ENCODE measurements at regions not wholly inside any gene's neighbourhood (a gene's known extent, or its start where the extent isn't known, plus 50 kb on each side); places are given as distances from the start of the nearest gene placed in this dataset.

GRCh38 chr18:38898167-38898566 lies 1332.6 kb upstream of the CELF4 start:
- Mint-ChIP-seq H3K4me3 (ENCODE audit: unreplicated experiment) (no peak overlapping the region), H3K4me1 (ENCODE audit: insufficient read depth, unreplicated experiment) (peaks cover 5% of the 10 kb centered on the region), H3K27me3 (ENCODE audit: insufficient read depth, unreplicated experiment) (no peaks in the 10 kb centered on the region), H3K36me3 (ENCODE audit: insufficient read depth, unreplicated experiment) (no peaks in the 10 kb centered on the region), H3K27ac (ENCODE audit: low read depth, unreplicated experiment) (no peak overlapping the region), H3K9me3 (ENCODE audit: unreplicated experiment) (no peaks in the 10 kb centered on the region)
- no TSS peak for BruUV-seq (replicated peaks)
- ChIA-PET CTCF (interaction anchor here (0.8 kb wide), 1 partner anchor 8 kb away, joined by 3 read pairs; no protein-coding TSS in a partner anchor), POLR2A (interaction anchor here (0.7 kb wide), 1 partner anchor 74 kb away, joined by 3 read pairs; no protein-coding TSS in a partner anchor)
- intact Hi-C loops (cut with micrococcal nuclease) = no loop called here
- TF ChIP-seq CTCF (IDR thresholded peaks at IDR 0.05; ENCODE audit: unreplicated experiment) = no peak
- DNase-seq (ENCODE audit: unreplicated experiment) = no peak

- POLR2A ChIA-PET = no interaction called here
- Mint-ChIP-seq H3K27me3 (ENCODE audit: insufficient read depth, unreplicated experiment) (no peaks in the 10 kb centered on the region), H3K27ac (ENCODE audit: low read depth, unreplicated experiment) (no peak overlapping the region), H3K36me3 (ENCODE audit: insufficient read depth, unreplicated experiment) (no peaks in the 10 kb centered on the region), H3K4me3 (ENCODE audit: unreplicated experiment) (no peak overlapping the region), H3K9me3 (ENCODE audit: unreplicated experiment) (no peaks in the 10 kb centered on the region), H3K4me1 (ENCODE audit: insufficient read depth, unreplicated experiment) (no peaks in the 10 kb centered on the region)
- BruUV-seq (replicated peaks) = no TSS peak
- intact Hi-C loops (cut with micrococcal nuclease) = no loop called here
- no peak for TF ChIP-seq CTCF (IDR thresholded peaks at IDR 0.05; ENCODE audit: unreplicated experiment)
- CTCF ChIA-PET = interaction anchor here (0.6 kb wide), 1 partner anchor 366 kb away, joined by 4 read pairs; no protein-coding TSS in a partner anchor
- no peak for DNase-seq (ENCODE audit: unreplicated experiment)
Measured at GRCh38 chr18:38895560-38895959, 1330.0 kb upstream of the CELF4 start.

- ChIA-PET POLR2A (interaction anchor here (0.6 kb wide), 1 partner anchor 22 kb away, joined by 4 read pairs; no protein-coding TSS in a partner anchor), CTCF (no interaction called here)
- BruUV-seq (replicated peaks) = no TSS peak
- no peaks in the 10 kb centered on the region for H3K9me3 Mint-ChIP-seq (ENCODE audit: unreplicated experiment)
- no peak for TF ChIP-seq CTCF (IDR thresholded peaks at IDR 0.05; ENCODE audit: unreplicated experiment)
- no peaks in the 10 kb centered on the region for H3K36me3 Mint-ChIP-seq (ENCODE audit: insufficient read depth, unreplicated experiment)
- H3K4me3 Mint-ChIP-seq (ENCODE audit: unreplicated experiment) = no peak overlapping the region
- no peak overlapping the region for H3K27ac Mint-ChIP-seq (ENCODE audit: low read depth, unreplicated experiment)
- DNase-seq (ENCODE audit: unreplicated experiment) = no peak
- intact Hi-C loops (cut with micrococcal nuclease) = no loop called here
- H3K27me3 Mint-ChIP-seq (ENCODE audit: insufficient read depth, unreplicated experiment) = no peaks in the 10 kb centered on the region
- no peaks in the 10 kb centered on the region for H3K4me1 Mint-ChIP-seq (ENCODE audit: insufficient read depth, unreplicated experiment)
Measured at GRCh38 chr18:38887671-38888020, 1322.0 kb upstream of the CELF4 start.

- Mint-ChIP-seq H3K27ac (ENCODE audit: low read depth, unreplicated experiment) (no peak overlapping the region), H3K4me3 (ENCODE audit: unreplicated experiment) (no peak overlapping the region), H3K27me3 (ENCODE audit: insufficient read depth, unreplicated experiment) (no peaks in the 10 kb centered on the region), H3K36me3 (ENCODE audit: insufficient read depth, unreplicated experiment) (no peaks in the 10 kb centered on the region), H3K9me3 (ENCODE audit: unreplicated experiment) (no peaks in the 10 kb centered on the region), H3K4me1 (ENCODE audit: insufficient read depth, unreplicated experiment) (no peaks in the 10 kb centered on the region)
- POLR2A ChIA-PET = interaction anchor here (0.6 kb wide), 1 partner anchor 21 kb away, joined by 4 read pairs; no protein-coding TSS in a partner anchor
- DNase-seq (ENCODE audit: unreplicated experiment) = no peak
- CTCF ChIA-PET = no interaction called here
- intact Hi-C loops (cut with micrococcal nuclease) = no loop called here
- no peak for TF ChIP-seq CTCF (IDR thresholded peaks at IDR 0.05; ENCODE audit: unreplicated experiment)
- no TSS peak for BruUV-seq (replicated peaks)
Measured at GRCh38 chr18:38886861-38887670, 1321.5 kb upstream of the CELF4 start.

Measured in MCF 10A (cell line).